ENCODE measurements at regions not wholly inside any gene's neighbourhood (a gene's known extent, or its start where the extent isn't known, plus 50 kb on each side); places are given as distances from the start of the nearest gene placed in this dataset.

GRCh38 chr2:31674446-31674845 is 93.7 kb upstream of the SRD5A2 start:
- H3K27me3 ChIP-seq (ENCODE audit: control insufficient read depth in 2 of 2, insufficient read depth in 2 of 2, low read length in 2 of 2) = no peaks in the 10 kb centered on the region
- Mint-ChIP-seq H3K9me3 (peaks cover 4 to 92% (median 39%) of the 10 kb centered on the region in 11 donors), H3K4me3 (no peak overlapping the region), H3K27ac (no peak overlapping the region), H3K4me1 (peaks cover 0 to 1% (median 0%) of the 10 kb centered on the region in 7 donors), H3K36me3 (peaks cover 0 to 8% (median 0%) of the 10 kb centered on the region in 5 donors), H3K27me3 (peaks cover 0 to 21% (median 10%) of the 10 kb centered on the region in 5 donors)
- no peak for ATAC-seq
- DNase-seq = no peak
- POLR2A ChIA-PET = no interaction called here
- CTCF ChIA-PET = no interaction called here
- intact Hi-C loops (cut with micrococcal nuclease) = no loop called here
- no peak overlapping the region for H3K4me3 ChIP-seq (ENCODE audit: low read length)
- H3K9me3 ChIP-seq (ENCODE audit: control insufficient read depth in 2 of 3, low read length in 3 of 3) = peaks cover 0 to 13% (median 0%) of the 10 kb centered on the region in 3 experiments
- no peaks in the 10 kb centered on the region for H3K4me1 ChIP-seq (ENCODE audit: control insufficient read depth in 2 of 2, insufficient read depth in 2 of 2, low read length in 2 of 2)
- no peak overlapping the region for H3K27ac ChIP-seq (ENCODE audit: low read depth, low read length)
- no peaks in the 10 kb centered on the region for H3K36me3 ChIP-seq (ENCODE audit: control insufficient read depth in 2 of 3, insufficient read depth in 3 of 3, low read length in 3 of 3)

DNA sequence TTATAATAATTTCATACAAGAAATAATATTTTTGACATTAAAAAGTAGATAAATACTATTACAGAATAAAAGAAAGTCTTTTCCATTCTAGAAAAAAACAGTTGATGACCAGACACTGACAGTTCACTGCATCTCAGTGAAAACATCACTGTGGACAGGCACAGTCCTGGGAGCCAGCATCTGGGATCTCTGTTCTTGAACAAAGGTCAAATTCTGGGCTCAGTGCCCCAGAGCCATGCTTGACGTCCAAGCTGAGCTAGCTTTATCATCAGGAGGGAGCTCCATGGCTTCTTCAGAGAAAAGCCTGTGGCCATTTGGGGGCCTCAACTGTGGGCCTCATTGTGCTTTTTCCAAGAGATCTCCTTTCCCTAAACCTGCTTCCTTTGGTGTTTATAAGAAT is 86.1 kb upstream of the SRD5A2 start:
- peaks cover 0 to 8% (median 5%) of the 10 kb centered on the region in 5 donors for H3K27me3 Mint-ChIP-seq
- ChIA-PET POLR2A (no interaction called here), CTCF (no interaction called here)
- Histone ChIP-seq H3K9me3 (ENCODE audit: control insufficient read depth in 2 of 3, low read length in 3 of 3) (no peaks in the 10 kb centered on the region), H3K27ac (ENCODE audit: low read depth, low read length) (no peak overlapping the region), H3K36me3 (ENCODE audit: control insufficient read depth in 2 of 3, insufficient read depth in 3 of 3, low read length in 3 of 3) (no peaks in the 10 kb centered on the region), H3K4me3 (ENCODE audit: low read length) (no peak overlapping the region), H3K27me3 (ENCODE audit: control insufficient read depth in 2 of 2, insufficient read depth in 2 of 2, low read length in 2 of 2) (no peaks in the 10 kb centered on the region), H3K4me1 (ENCODE audit: control insufficient read depth in 2 of 2, insufficient read depth in 2 of 2, low read length in 2 of 2) (no peaks in the 10 kb centered on the region)
- no peak overlapping the region for H3K4me3 Mint-ChIP-seq
- intact Hi-C loops (cut with micrococcal nuclease) = no loop called here
- ATAC-seq = no peak
- H3K9me3 Mint-ChIP-seq = peaks cover 0 to 27% (median 11%) of the 10 kb centered on the region in 11 donors
- no peaks in the 10 kb centered on the region for H3K36me3 Mint-ChIP-seq
- no peaks in the 10 kb centered on the region for H3K4me1 Mint-ChIP-seq
- no peak overlapping the region for H3K27ac Mint-ChIP-seq
- DNase-seq = no peak

DNA sequence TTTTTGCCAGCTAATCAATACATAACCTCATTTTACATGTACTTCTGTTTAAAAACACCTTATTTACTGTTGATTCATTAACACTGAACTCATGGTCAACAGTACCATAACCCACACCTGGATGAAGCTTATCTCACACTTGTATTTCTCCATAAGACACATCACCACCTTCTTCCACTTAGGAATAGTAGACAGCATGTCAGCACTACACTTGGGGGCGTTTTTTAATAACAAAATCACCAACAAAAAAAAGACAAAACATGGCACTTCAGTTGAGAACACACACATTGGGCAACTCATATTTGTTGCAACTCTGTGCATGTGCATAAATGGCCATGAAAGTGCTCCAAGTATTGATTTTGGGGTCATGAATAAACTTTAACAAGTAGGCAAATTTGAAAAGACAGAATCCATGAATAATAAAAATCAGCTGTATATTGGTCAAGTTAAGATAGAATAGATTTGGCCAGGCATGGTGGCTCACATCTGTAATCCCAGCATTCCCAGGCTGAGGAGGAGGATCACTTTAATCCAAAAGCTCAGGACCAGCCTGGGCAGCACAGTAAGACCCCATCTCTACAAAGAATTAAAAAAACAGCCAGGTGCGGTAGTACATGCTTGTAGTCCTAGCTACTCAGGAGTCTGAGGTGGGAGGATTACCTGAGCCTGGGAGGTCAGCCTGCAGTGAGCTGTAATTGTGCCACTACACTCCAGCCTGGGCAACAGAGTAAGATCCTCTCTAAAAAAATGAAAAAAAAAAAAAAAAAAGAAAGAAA is 84.4 kb upstream of the SRD5A2 start:
- H3K27me3 Mint-ChIP-seq = peaks cover 0 to 8% (median 5%) of the 10 kb centered on the region in 5 donors
- H3K36me3 ChIP-seq (ENCODE audit: control insufficient read depth in 2 of 3, insufficient read depth in 3 of 3, low read length in 3 of 3) = no peaks in the 10 kb centered on the region
- no peaks in the 10 kb centered on the region for H3K9me3 ChIP-seq (ENCODE audit: control insufficient read depth in 2 of 3, low read length in 3 of 3)
- no peaks in the 10 kb centered on the region for H3K27me3 ChIP-seq (ENCODE audit: control insufficient read depth in 2 of 2, insufficient read depth in 2 of 2, low read length in 2 of 2)
- no peak overlapping the region for H3K4me3 Mint-ChIP-seq
- intact Hi-C loops (cut with micrococcal nuclease) = no loop called here
- DNase-seq (no peak), ATAC-seq (no peak)
- peaks cover 0 to 11% (median 4%) of the 10 kb centered on the region in 11 donors for H3K9me3 Mint-ChIP-seq
- ChIA-PET CTCF (interaction anchor here (0.8 kb wide), 1 partner anchor 1947 kb away, joined by 3 read pairs; no protein-coding TSS in a partner anchor), POLR2A (no interaction called here)
- H3K4me3 ChIP-seq (ENCODE audit: low read length) = no peak overlapping the region
- no peaks in the 10 kb centered on the region for H3K36me3 Mint-ChIP-seq
- no peak overlapping the region for H3K27ac ChIP-seq (ENCODE audit: low read depth, low read length)
- no peaks in the 10 kb centered on the region for H3K4me1 Mint-ChIP-seq
- H3K27ac Mint-ChIP-seq = no peak overlapping the region
- no peaks in the 10 kb centered on the region for H3K4me1 ChIP-seq (ENCODE audit: control insufficient read depth in 2 of 2, insufficient read depth in 2 of 2, low read length in 2 of 2)

DNA sequence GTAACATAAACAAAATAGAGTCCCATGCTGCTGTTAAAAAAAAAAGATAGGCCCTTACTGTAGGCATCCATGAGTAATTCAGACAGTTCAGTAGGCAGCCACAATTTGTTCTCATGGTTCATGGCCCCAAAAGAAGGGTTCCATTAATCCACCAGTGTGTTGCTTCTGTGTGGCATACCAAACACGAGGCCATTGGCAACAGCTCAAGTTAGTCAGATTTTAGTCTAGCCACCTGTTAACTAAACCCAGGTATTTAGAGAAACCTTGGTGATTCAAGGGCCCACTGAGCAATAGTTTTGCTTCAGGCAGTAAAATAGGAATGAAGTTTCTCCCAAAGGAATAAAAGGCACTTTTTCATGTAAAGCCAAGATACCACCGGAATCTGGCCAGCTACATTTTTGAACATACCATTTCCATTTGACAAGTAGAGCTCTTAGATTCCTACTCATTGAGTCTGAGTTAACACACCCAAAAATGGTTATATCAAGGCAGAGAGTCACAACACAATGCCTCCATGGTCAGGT is 80.1 kb upstream of the SRD5A2 start:
- H3K27ac ChIP-seq (ENCODE audit: low read depth, low read length) = no peak overlapping the region
- H3K4me1 Mint-ChIP-seq = peaks cover 0 to 2% (median 0%) of the 10 kb centered on the region in 7 donors

GRCh38 chr2:31660165-31660564 is 79.4 kb upstream of the SRD5A2 start:
- no peaks in the 10 kb centered on the region for H3K36me3 ChIP-seq (ENCODE audit: control insufficient read depth in 2 of 3, insufficient read depth in 3 of 3, low read length in 3 of 3)
- Mint-ChIP-seq H3K27ac (no peak overlapping the region), H3K36me3 (peaks cover 0 to 7% (median 0%) of the 10 kb centered on the region in 5 donors), H3K27me3 (peaks cover 2 to 25% (median 17%) of the 10 kb centered on the region in 5 donors), H3K4me3 (no peak overlapping the region), H3K4me1 (peaks cover 0 to 2% (median 0%) of the 10 kb centered on the region in 7 donors), H3K9me3 (peaks cover 0 to 11% (median 3%) of the 10 kb centered on the region in 11 donors)
- H3K27me3 ChIP-seq (ENCODE audit: control insufficient read depth in 2 of 2, insufficient read depth in 2 of 2, low read length in 2 of 2) = no peaks in the 10 kb centered on the region
- POLR2A ChIA-PET = no interaction called here
- CTCF ChIA-PET = no interaction called here
- ATAC-seq = no peak
- DNase-seq = no peak
- H3K4me3 ChIP-seq (ENCODE audit: low read length) = no peak overlapping the region
- intact Hi-C loops (cut with micrococcal nuclease) = no loop called here
- no peaks in the 10 kb centered on the region for H3K9me3 ChIP-seq (ENCODE audit: control insufficient read depth in 2 of 3, low read length in 3 of 3)
- H3K27ac ChIP-seq (ENCODE audit: low read depth, low read length) = no peak overlapping the region
- no peaks in the 10 kb centered on the region for H3K4me1 ChIP-seq (ENCODE audit: control insufficient read depth in 2 of 2, insufficient read depth in 2 of 2, low read length in 2 of 2)

More for the DNA sequence above, 80.1 kb upstream of the SRD5A2 start:
- peaks cover 0 to 11% (median 4%) of the 10 kb centered on the region in 11 donors for H3K9me3 Mint-ChIP-seq
- CTCF ChIA-PET = no interaction called here
- no peak overlapping the region for H3K4me3 Mint-ChIP-seq
- ATAC-seq (no peak), DNase-seq (no peak)
- Histone ChIP-seq H3K4me1 (ENCODE audit: control insufficient read depth in 2 of 2, insufficient read depth in 2 of 2, low read length in 2 of 2) (no peaks in the 10 kb centered on the region), H3K4me3 (ENCODE audit: low read length) (no peak overlapping the region), H3K27me3 (ENCODE audit: control insufficient read depth in 2 of 2, insufficient read depth in 2 of 2, low read length in 2 of 2) (no peaks in the 10 kb centered on the region), H3K36me3 (ENCODE audit: control insufficient read depth in 2 of 3, insufficient read depth in 3 of 3, low read length in 3 of 3) (no peaks in the 10 kb centered on the region), H3K9me3 (ENCODE audit: control insufficient read depth in 2 of 3, low read length in 3 of 3) (no peaks in the 10 kb centered on the region)
- H3K27ac Mint-ChIP-seq = no peak overlapping the region
- intact Hi-C loops (cut with micrococcal nuclease) = no loop called here
- peaks cover 2 to 25% (median 15%) of the 10 kb centered on the region in 5 donors for H3K27me3 Mint-ChIP-seq
- H3K36me3 Mint-ChIP-seq = peaks cover 0 to 7% (median 0%) of the 10 kb centered on the region in 5 donors
- POLR2A ChIA-PET = no interaction called here

DNA sequence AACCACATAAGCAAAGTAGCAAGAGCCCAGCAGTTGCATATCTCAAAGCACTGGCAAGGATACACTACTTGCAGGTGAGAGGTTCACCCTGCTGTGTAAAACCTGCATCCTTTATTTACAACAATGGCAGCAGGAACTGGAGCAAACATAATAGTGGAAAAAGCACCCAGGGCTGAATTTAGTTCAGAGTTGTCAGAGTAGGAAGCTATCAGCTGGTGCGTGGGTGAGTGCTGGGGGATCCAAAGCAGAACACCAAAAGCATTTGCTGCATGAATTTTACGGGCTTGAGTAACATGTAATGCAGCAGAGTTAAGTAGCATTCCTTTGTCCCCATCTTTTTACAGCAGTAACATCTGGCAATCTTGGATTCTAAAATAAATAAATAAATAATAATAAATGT is 73.5 kb upstream of the SRD5A2 start:
- H3K36me3 ChIP-seq (ENCODE audit: control insufficient read depth in 2 of 3, insufficient read depth in 3 of 3, low read length in 3 of 3) = no peaks in the 10 kb centered on the region
- H3K4me1 ChIP-seq (ENCODE audit: control insufficient read depth in 2 of 2, insufficient read depth in 2 of 2, low read length in 2 of 2) = no peaks in the 10 kb centered on the region
- Mint-ChIP-seq H3K4me3 (no peak overlapping the region), H3K27me3 (peaks cover under 1 to 29% (median 26%) of the 10 kb centered on the region in 5 donors), H3K9me3 (peaks cover 0 to 11% (median 0%) of the 10 kb centered on the region in 11 donors), H3K4me1 (peaks cover 0 to 2% (median 0%) of the 10 kb centered on the region in 7 donors), H3K27ac (no peak overlapping the region), H3K36me3 (peaks cover 0 to 7% (median 0%) of the 10 kb centered on the region in 5 donors)
- no peaks in the 10 kb centered on the region for H3K9me3 ChIP-seq (ENCODE audit: control insufficient read depth in 2 of 3, low read length in 3 of 3)
- no peak overlapping the region for H3K4me3 ChIP-seq (ENCODE audit: low read length)
- no peaks in the 10 kb centered on the region for H3K27me3 ChIP-seq (ENCODE audit: control insufficient read depth in 2 of 2, insufficient read depth in 2 of 2, low read length in 2 of 2)
- no peak overlapping the region for H3K27ac ChIP-seq (ENCODE audit: low read depth, low read length)
- DNase-seq = no peak
- POLR2A ChIA-PET = no interaction called here
- CTCF ChIA-PET = no interaction called here
- ATAC-seq = no peak
- intact Hi-C loops (cut with micrococcal nuclease) = no loop called here

GRCh38 chr2:31651736-31652135 is 71.0 kb upstream of the SRD5A2 start:
- peaks cover 0 to 2% (median 0%) of the 10 kb centered on the region in 7 donors for H3K4me1 Mint-ChIP-seq
- peaks cover 0 to 25% (median 15%) of the 10 kb centered on the region in 5 donors for H3K27me3 Mint-ChIP-seq
- no peak overlapping the region for H3K4me3 Mint-ChIP-seq
- ChIA-PET CTCF (no interaction called here), POLR2A (no interaction called here)
- intact Hi-C loops (cut with micrococcal nuclease) = no loop called here
- DNase-seq = no peak
- no peaks in the 10 kb centered on the region for H3K36me3 Mint-ChIP-seq
- Histone ChIP-seq H3K36me3 (ENCODE audit: control insufficient read depth in 2 of 3, insufficient read depth in 3 of 3, low read length in 3 of 3) (no peaks in the 10 kb centered on the region), H3K9me3 (ENCODE audit: control insufficient read depth in 2 of 3, low read length in 3 of 3) (no peaks in the 10 kb centered on the region), H3K27me3 (ENCODE audit: control insufficient read depth in 2 of 2, insufficient read depth in 2 of 2, low read length in 2 of 2) (no peaks in the 10 kb centered on the region), H3K27ac (ENCODE audit: low read depth, low read length) (no peak overlapping the region), H3K4me1 (ENCODE audit: control insufficient read depth in 2 of 2, insufficient read depth in 2 of 2, low read length in 2 of 2) (no peaks in the 10 kb centered on the region), H3K4me3 (ENCODE audit: low read length) (no peak overlapping the region)
- no peak overlapping the region for H3K27ac Mint-ChIP-seq
- peaks cover 0 to 2% (median 0%) of the 10 kb centered on the region in 11 donors for H3K9me3 Mint-ChIP-seq
- no peak for ATAC-seq

Data from naive thymus-derived CD4-positive, alpha-beta T cell (primary cell).